ENCODE measurements at regions not wholly inside any gene's neighbourhood (a gene's known extent, or its start where the extent isn't known, plus 50 kb on each side); places are given as distances from the start of the nearest gene placed in this dataset.

DNA sequence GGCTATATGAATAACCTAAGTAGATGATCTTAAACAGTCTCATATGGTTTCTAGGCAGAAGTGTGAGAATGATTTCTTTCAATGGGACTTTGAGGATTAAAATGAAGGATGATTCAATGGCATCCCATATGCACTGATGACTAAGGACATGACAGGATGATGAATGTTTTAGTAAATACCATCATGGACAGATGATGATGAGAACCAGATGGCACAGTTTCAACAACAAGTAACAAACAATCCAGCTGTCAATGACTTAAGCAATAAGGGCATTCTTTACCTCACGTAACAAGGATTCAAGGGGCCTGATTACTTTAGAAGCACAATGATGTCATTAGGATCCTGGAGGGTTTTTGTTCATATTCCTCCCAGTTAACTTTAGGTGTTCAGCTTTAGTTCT lies 2678.4 kb downstream of the PCDH9 start:
- in situ Hi-C loops (cut with MboI) (no loop called here), intact Hi-C loops (cut with micrococcal nuclease; ENCODE audit: unreplicated experiment) (no loop called here)
- Histone ChIP-seq H3K36me3 (ENCODE audit: control insufficient read depth in 2 of 2, insufficient read depth in 2 of 2, low read length in 1 of 2) (no peaks in the 10 kb centered on the region), H3K9me3 (replicated peaks; ENCODE audit: control insufficient read depth, insufficient read depth, low read length) (no peaks in the 10 kb centered on the region), H3K4me1 (ENCODE audit: control insufficient read depth, insufficient read depth, low read length) (no peaks in the 10 kb centered on the region), H4K20me1 (ENCODE audit: control insufficient read depth, insufficient read depth) (no peaks in the 10 kb centered on the region), H3K27me3 (replicated peaks in 1 of 2; ENCODE audit: control insufficient read depth in 2 of 2, insufficient read depth in 2 of 2, low read length in 1 of 2) (no peaks in the 10 kb centered on the region), H3K79me2 (ENCODE audit: control insufficient read depth, insufficient read depth, low read length) (no peaks in the 10 kb centered on the region), H3K27ac (ENCODE audit: control insufficient read depth, insufficient read depth) (no peak overlapping the region), H3K9ac (ENCODE audit: control insufficient read depth, insufficient read depth, low read length) (no peak overlapping the region), H3K4me2 (ENCODE audit: control insufficient read depth, insufficient read depth) (no peak overlapping the region), H3K4me3 (no peak overlapping the region), H2AFZ (ENCODE audit: control insufficient read depth, low read depth, low read length) (no peak overlapping the region)
- SMC1A ChIA-PET (ENCODE audit: uncharacterized antibody, unreplicated experiment), result no interaction called here
- TF ChIP-seq KAT2A (conservative IDR thresholded peaks at IDR 0.05; ENCODE audit: control insufficient read depth, low read depth, low read length) (no peak), MTA2 (IDR thresholded peaks at IDR 0.05; ENCODE audit: low read depth) (no peak), PML (IDR thresholded peaks at IDR 0.05; ENCODE audit: low read length) (no peak), MYC (IDR thresholded peaks at IDR 0.05; ENCODE audit: insufficient read depth, insufficient read length, insufficient replicate concordance, low read length, severe bottlenecking) (no peak), TCF12 (IDR thresholded peaks at IDR 0.05; ENCODE audit: low read depth, low read length) (no peak), SMC3 (IDR thresholded peaks at IDR 0.05; ENCODE audit: borderline replicate concordance, low read length) (no peak)
- TF ChIP-seq, protein P1, sequence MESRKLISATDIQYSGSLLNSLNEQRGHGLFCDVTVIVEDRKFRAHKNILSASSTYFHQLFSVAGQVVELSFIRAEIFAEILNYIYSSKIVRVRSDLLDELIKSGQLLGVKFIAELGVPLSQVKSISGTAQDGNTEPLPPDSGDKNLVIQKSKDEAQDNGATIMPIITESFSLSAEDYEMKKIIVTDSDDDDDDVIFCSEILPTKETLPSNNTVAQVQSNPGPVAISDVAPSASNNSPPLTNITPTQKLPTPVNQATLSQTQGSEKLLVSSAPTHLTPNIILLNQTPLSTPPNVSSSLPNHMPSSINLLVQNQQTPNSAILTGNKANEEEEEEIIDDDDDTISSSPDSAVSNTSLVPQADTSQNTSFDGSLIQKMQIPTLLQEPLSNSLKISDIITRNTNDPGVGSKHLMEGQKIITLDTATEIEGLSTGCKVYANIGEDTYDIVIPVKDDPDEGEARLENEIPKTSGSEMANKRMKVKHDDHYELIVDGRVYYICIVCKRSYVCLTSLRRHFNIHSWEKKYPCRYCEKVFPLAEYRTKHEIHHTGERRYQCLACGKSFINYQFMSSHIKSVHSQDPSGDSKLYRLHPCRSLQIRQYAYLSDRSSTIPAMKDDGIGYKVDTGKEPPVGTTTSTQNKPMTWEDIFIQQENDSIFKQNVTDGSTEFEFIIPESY (IDR thresholded peaks at IDR 0.05), result no peak
- TF ChIP-seq, protein P2, sequence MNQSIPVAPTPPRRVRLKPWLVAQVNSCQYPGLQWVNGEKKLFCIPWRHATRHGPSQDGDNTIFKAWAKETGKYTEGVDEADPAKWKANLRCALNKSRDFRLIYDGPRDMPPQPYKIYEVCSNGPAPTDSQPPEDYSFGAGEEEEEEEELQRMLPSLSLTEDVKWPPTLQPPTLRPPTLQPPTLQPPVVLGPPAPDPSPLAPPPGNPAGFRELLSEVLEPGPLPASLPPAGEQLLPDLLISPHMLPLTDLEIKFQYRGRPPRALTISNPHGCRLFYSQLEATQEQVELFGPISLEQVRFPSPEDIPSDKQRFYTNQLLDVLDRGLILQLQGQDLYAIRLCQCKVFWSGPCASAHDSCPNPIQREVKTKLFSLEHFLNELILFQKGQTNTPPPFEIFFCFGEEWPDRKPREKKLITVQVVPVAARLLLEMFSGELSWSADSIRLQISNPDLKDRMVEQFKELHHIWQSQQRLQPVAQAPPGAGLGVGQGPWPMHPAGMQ (IDR thresholded peaks at IDR 0.05; ENCODE audit: borderline replicate concordance), result no peak
- TF ChIP-seq, protein P3, sequence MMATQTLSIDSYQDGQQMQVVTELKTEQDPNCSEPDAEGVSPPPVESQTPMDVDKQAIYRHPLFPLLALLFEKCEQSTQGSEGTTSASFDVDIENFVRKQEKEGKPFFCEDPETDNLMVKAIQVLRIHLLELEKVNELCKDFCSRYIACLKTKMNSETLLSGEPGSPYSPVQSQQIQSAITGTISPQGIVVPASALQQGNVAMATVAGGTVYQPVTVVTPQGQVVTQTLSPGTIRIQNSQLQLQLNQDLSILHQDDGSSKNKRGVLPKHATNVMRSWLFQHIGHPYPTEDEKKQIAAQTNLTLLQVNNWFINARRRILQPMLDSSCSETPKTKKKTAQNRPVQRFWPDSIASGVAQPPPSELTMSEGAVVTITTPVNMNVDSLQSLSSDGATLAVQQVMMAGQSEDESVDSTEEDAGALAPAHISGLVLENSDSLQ (IDR thresholded peaks at IDR 0.05), result no peak
- no peak for FAIRE-seq
- WGBS (ENCODE audit: insufficient coverage, insufficient replicate concordance, low lambda C conversion rate, missing lambda C conversion rate), result 0% methylated on average over 1 of the region's 1 CpG
- ATAC-seq, result no peak
- CTCF ChIA-PET, result no interaction called here
- POLR2A ChIA-PET, result no interaction called here
- BruUV-seq (replicated peaks), result no TSS peak
- RAD21 ChIA-PET (ENCODE audit: unreplicated experiment), result no interaction called here
- DNase-seq (ENCODE audit: low read depth, low spot score), result no peak
